GM18502 (cell line): ENCODE measurements at regions not wholly inside any gene's neighbourhood (a gene's known extent, or its start where the extent isn't known, plus 50 kb on each side); places are given as distances from the start of the nearest gene placed in this dataset.
A peak's percentile ranks its signal among the peaks of the same experiment; 100 is the strongest.

Experiments used
- ATAC-seq: cut with Tn5 transposase; IDR thresholded peaks from one replicate; pipeline ENCODE4 v1.9.1; 2021; ENCODE audit warnings: mild to moderate bottlenecking; ENCODE audit not compliant: unreplicated experiment, poor library complexity

GRCh38 chr7:119472408-119473038 is 800.5 kb upstream of the KCND2 start:
- no peak for ATAC-seq

DNA sequence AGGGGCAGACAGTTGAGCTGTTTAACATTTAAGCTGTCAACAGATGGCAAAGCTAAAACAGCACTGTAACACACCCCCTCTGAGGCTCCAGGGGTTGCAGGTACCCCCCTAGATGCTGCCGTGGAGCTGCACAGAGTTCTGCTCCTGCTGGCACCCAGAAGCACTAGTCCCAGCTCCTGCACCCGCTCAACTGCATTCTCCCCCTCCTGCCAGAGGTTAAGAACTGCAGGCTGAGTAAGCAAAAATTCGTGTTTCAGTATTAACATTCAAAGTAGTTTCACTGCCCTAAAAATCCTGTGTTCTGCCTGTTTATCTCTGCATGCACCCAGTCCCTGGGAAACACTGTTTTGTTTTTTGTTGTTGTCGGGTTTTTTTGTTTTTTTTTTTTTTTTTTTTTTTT is 790.8 kb upstream of the KCND2 start:
- peak; percentile 99 for ATAC-seq

DNA sequence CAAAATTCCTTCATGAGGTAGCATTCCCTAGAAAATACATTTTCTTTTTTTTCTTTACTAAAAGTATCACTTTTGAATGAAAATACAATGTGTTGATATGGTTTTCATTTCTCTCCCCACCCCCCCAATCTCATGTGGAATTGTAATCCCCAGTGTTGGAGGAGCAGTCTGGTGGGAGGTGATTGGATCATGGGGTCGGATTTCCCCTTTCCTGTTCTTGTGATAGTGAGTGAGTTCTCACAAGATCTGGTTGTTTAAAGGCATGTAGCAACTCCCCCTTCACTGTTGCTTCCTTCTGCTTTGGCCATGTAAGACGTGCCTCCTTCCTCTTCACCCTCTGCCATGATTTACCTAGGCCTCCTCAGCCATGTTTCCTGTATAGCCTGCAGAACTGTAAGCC is 790.3 kb upstream of the KCND2 start:
- ATAC-seq = no peak

DNA sequence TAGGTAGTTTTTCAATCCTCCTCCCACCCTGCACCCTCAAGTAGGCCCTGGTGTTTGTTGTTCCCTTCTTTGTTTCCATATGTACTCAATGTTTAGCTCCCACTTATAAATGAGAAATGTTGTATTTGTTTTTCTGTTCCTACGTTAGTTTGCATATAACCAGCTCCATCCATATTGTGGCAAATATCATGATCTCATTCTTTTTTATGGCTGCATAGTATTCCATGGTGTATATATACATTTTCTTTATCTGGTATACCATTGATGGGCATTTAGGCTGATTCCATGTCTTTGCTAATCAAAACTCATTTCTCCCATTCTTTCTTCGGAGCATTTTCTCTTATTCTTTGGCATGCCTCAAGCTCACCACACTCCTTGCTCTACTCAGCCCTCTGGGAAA is 789.6 kb upstream of the KCND2 start:
- no peak for ATAC-seq

GRCh38 chr7:119514326-119514725 is 758.6 kb upstream of the KCND2 start:
- no peak for ATAC-seq

DNA sequence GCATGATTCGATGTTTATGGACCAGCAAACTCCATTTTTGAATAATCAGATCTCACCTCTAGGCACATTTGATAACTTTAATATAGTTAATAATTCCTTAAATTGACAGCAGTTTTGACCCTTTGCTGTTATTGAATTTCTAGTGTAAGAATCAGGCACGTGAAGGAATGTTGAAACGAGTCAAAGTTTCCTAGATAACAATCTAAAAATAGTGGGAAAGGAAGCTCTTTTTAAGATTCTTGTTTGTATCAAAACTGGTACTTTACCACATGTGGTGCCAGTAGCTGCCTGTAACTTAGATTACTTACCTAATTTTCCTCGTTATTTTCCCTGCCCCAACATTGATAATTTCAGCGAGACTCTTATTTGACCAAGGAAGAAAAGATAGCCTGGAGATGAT is 757.8 kb upstream of the KCND2 start:
- ATAC-seq = no peak

DNA sequence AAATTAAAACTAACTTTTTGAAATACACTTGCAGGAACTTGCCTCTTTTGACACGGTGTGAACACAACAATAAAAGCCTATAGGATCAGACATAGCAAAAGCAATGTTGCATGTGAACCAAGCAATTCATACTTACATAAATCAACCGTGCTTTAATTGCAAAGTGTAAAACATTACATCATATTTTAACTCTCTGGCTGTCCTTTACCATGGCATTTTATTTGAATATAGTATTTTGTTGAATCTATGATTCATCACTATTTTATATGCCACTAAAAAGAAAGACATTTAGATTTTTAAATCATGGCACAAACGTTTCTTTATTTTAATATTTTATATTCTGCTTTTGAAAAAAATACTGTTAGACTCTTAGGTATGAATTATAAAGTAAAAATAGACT is 757.0 kb upstream of the KCND2 start:
- ATAC-seq = no peak

DNA sequence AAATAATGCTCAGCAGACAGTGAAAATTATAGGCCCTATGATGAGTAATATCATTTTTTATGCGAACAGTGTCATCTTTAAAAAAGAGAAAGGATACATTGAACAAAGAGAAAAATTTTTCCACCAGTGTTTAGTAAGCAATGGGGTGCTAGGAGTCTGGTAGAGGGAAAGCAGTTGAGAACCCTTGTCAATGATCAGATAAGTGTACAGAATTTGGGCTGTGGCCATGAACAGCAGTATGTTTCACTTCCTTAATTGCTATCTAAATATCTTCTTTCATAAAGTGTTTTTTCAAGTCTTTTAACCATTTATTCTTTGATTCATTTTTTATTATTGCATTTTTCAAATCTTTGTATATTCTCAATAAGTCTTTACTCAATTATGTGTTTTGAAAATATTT is 750.7 kb upstream of the KCND2 start:
- ATAC-seq = no peak

GRCh38 chr7:119522698-119523097 is 750.3 kb upstream of the KCND2 start:
- ATAC-seq = no peak

- ATAC-seq = no peak
Measured at GRCh38 chr7:119545118-119545517, 727.9 kb upstream of the KCND2 start.

GRCh38 chr7:119555788-119556187 is 717.2 kb upstream of the KCND2 start:
- ATAC-seq = no peak

GRCh38 chr7:119556436-119556835 is 716.5 kb upstream of the KCND2 start:
- ATAC-seq = no peak

- no peak for ATAC-seq
Measured at GRCh38 chr7:119561751-119562150, 711.2 kb upstream of the KCND2 start.

- ATAC-seq = no peak
Measured at GRCh38 chr7:119562839-119563238, 710.1 kb upstream of the KCND2 start.

- no peak for ATAC-seq
Measured at GRCh38 chr7:119571666-119572065, 701.3 kb upstream of the KCND2 start.

GRCh38 chr7:119572132-119572531 is 700.8 kb upstream of the KCND2 start:
- no peak for ATAC-seq

DNA sequence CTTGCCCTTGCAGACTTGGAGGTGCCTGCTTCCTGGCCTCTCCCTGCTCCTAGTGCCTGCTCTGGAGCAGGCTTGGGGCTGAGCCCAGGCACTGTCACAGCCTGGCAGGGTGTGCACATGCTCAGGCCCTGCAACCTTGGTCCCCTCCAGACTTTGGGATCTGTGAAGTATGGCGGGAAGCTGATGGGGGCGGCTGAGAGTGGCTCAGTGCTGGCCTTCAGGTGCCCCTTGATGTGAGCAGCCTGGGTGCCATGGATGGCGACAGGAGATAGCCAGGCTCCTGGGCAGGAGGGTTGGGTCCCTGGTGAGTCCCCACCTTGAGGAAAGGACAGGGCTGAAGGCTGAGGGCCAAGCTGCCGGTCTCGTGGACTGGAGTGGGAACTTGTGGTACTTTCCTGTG is 700.4 kb upstream of the KCND2 start:
- ATAC-seq = no peak

DNA sequence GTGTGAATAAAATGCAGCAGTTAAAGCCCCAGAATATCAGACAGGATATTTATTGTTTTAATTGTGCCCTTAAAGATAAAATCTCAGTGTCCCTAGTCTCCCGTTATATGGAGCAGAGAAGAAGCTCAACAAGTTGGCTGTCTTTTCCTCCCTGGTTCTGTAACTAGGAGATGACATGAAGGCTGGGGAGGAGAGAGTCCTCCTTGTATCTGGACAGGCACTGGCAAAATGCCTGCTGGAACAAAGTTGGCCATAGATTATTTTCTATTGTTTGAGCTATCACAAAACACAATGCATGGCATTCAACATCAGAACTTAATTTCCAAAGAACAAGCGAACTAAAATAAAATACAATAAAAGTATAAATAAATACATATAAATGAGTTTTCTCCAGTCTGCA is 694.9 kb upstream of the KCND2 start:
- no peak for ATAC-seq

- ATAC-seq = no peak
Measured at GRCh38 chr7:119594956-119595355, 678.0 kb upstream of the KCND2 start.

DNA sequence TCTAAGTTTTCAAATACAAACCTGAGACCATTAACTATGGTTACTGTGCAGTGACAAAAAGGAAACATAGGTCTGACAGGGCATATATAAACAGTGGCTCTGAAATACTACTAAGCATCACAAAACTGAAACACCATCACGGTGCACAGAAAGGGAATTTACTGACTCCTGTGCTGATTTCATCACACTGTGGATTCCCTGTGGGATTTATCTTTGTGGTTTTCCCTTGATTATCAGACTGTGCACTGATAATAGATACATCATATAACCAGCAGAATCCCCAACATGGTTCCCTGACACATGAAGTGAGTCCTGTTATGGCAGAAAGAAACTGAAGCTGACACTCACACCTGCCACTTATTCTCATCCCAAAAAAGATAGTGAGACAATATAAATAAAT is 676.3 kb upstream of the KCND2 start:
- ATAC-seq = no peak

GRCh38 chr7:119606297-119606696 is 666.7 kb upstream of the KCND2 start:
- no peak for ATAC-seq

DNA sequence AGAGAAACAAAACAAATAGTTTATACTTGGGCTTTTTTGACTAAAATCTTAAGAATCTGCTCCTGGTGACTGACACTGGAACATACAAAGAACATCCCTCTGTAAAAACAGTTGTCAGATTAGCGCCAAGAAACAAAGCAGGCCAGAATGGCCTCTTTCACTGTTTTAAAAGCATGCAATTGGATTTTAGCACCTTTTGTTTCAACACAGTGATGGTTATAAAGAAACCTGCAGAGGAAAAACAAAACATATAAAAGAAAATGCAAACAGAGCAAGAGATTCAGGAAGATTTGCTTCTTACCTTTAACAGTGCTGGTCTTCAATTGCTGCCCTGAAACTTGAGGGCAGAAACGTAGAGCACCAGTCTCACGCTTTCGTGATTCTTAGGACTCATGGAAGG is 652.2 kb upstream of the KCND2 start:
- ATAC-seq = no peak

DNA sequence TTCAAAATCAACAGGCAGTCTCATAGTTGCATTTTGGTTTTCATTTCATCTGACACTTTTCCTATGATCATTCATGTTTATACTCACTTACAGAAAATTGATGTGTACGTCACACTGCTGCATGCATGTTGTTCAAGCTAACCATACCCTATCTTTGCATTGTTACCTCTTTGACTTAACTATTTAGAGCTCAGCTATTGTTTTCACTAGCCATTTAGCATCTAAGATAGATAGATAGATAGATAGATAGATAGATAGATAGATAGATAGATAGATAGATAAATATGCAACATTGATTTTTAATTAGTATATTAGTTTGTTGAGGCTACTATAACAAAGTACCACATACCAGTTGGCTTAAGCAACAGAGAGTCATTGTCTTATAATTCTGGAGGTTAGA is 649.5 kb upstream of the KCND2 start:
- no peak for ATAC-seq
